SU-DHL-6 (cell line): ENCODE measurements at regions not wholly inside any gene's neighbourhood (a gene's known extent, or its start where the extent isn't known, plus 50 kb on each side); places are given as distances from the start of the nearest gene placed in this dataset.

ENCODE experiments used
- CTCF ChIP-seq: fragments of 200-600 bp; sonication (generic); IDR thresholded peaks from one replicate; pipeline ENCODE4 v1.5.1; 2017; ENCODE audit warnings: antibody characterized with exemption, mild to moderate bottlenecking, low read length, moderate library complexity; ENCODE audit not compliant: insufficient read depth, poor library complexity, severe bottlenecking
- EZH2phosphoT487 ChIP-seq: fragments of 200-600 bp; sonication (generic), shearing (Covaris generic); conservative IDR thresholded peaks from 2 replicates; pipeline ENCODE4 v1.6.1; 2018; ENCODE audit warnings: mild to moderate bottlenecking, antibody characterized with exemption, low read length, moderate library complexity, mixed read lengths

GRCh38 chr18:34039201-34039600 is 185.5 kb downstream of the NOL4 start:
- TF ChIP-seq CTCF = no peak
- no peak for TF ChIP-seq EZH2phosphoT487
